BE2C (cell line): ENCODE measurements at regions not wholly inside any gene's neighbourhood (a gene's known extent, or its start where the extent isn't known, plus 50 kb on each side); places are given as distances from the start of the nearest gene placed in this dataset.

Experiments
- DNase-seq: peaks from one replicate; pipeline ENCODE4 v3.0.0-alpha.2; 2020
- H3K27me3 ChIP-seq: fragments of 250-450 bp; sonication (Bioruptor Pico); 2 replicates; pipeline ENCODE4 v1.5.1; 2020; ENCODE audit warnings: mild to moderate bottlenecking
- H3K36me3 ChIP-seq: fragments of 250-450 bp; sonication (Bioruptor Pico); 2 replicates; pipeline ENCODE4 v1.5.1; 2020; ENCODE audit warnings: mild to moderate bottlenecking
- H3K4me1 ChIP-seq: fragments of 250-450 bp; sonication (Bioruptor Pico); 2 replicates; pipeline ENCODE4 v1.5.1; 2020
- H3K4me3 ChIP-seq: 2 replicates; pipeline ENCODE4 v1.5.1; 2011; ENCODE audit warnings: low read depth, low read length
- H3K9me3 ChIP-seq: fragments of 250-450 bp; sonication (Bioruptor Pico); 2 replicates; pipeline ENCODE4 v1.5.1; 2020
- CTCF ChIP-seq: IDR thresholded peaks from 2 replicates; pipeline ENCODE4 v1.5.1; 2012; ENCODE audit warnings: mild to moderate bottlenecking, low read depth, low read length

GRCh38 chr6:132244744-132245143 is 156.5 kb downstream of the MOXD1 start:
- Histone ChIP-seq H3K9me3 (no peaks in the 10 kb centered on the region), H3K36me3 (no peaks in the 10 kb centered on the region), H3K4me3 (no peak overlapping the region), H3K27me3 (no peaks in the 10 kb centered on the region; the same call in 1 of the 2 replicates), H3K4me1 (no peaks in the 10 kb centered on the region)
- no peak for TF ChIP-seq CTCF
- no peak for DNase-seq

DNA sequence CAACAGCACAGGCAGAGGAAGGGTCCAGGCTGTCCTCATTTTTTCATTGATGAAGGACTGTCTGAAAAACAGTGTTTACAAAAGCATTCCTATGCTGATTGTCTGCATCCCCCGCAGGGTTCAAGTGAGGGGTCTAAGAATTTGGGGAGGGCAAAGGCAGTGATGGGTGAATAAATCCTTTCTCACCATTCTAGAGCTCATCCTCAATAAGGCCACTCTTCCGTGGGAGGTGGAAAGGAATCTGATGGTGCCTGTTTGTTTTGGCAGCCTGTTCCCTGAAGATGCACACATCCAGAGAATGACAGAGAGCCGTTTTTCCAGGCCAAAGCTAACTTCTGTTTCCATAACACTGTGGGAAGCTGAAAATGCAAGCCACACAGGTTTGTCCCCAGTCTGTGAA is 164.5 kb downstream of the MOXD1 start:
- no peaks in the 10 kb centered on the region for H3K36me3 ChIP-seq
- H3K9me3 ChIP-seq = no peaks in the 10 kb centered on the region
- TF ChIP-seq CTCF = no peak
- DNase-seq = no peak
- H3K4me1 ChIP-seq = no peaks in the 10 kb centered on the region
- no peak overlapping the region for H3K4me3 ChIP-seq
- peaks cover 6% of the 10 kb centered on the region for H3K27me3 ChIP-seq

DNA sequence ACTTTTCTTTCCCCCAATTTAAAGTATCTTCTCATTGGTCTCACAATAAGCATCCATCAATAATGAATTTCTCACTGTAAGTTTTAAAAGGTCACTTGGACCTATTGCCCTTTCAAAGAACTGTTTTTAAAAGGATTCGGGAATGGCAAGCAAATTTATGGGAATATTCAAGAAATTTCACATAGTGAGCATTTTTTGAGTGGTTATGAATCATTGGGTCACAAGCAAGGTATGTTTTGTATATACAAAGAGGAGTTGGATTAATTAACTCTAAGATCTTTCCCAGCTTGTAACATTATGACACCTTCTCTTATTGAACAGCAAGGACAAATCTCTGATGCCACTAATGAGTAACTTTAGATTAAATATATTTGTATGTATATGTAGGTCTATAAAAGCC is 165.0 kb downstream of the MOXD1 start:
- DNase-seq = no peak
- TF ChIP-seq CTCF = no peak
- Histone ChIP-seq H3K36me3 (no peaks in the 10 kb centered on the region), H3K4me3 (no peak overlapping the region), H3K4me1 (no peaks in the 10 kb centered on the region), H3K9me3 (no peaks in the 10 kb centered on the region), H3K27me3 (peaks cover 6% of the 10 kb centered on the region)

GRCh38 chr6:132235596-132236280 is 165.5 kb downstream of the MOXD1 start:
- TF ChIP-seq CTCF = no peak
- DNase-seq = no peak
- no peaks in the 10 kb centered on the region for H3K4me1 ChIP-seq
- peaks cover 6% of the 10 kb centered on the region for H3K27me3 ChIP-seq
- H3K36me3 ChIP-seq = no peaks in the 10 kb centered on the region
- H3K4me3 ChIP-seq = no peak overlapping the region
- H3K9me3 ChIP-seq = no peaks in the 10 kb centered on the region

- TF ChIP-seq CTCF = no peak
- no peak overlapping the region for H3K4me3 ChIP-seq
- peaks cover 6% of the 10 kb centered on the region for H3K27me3 ChIP-seq
- no peaks in the 10 kb centered on the region for H3K4me1 ChIP-seq
- no peaks in the 10 kb centered on the region for H3K36me3 ChIP-seq
- DNase-seq = no peak
- no peaks in the 10 kb centered on the region for H3K9me3 ChIP-seq
Observed at GRCh38 chr6:132234356-132234755, 166.9 kb downstream of the MOXD1 start.

DNA sequence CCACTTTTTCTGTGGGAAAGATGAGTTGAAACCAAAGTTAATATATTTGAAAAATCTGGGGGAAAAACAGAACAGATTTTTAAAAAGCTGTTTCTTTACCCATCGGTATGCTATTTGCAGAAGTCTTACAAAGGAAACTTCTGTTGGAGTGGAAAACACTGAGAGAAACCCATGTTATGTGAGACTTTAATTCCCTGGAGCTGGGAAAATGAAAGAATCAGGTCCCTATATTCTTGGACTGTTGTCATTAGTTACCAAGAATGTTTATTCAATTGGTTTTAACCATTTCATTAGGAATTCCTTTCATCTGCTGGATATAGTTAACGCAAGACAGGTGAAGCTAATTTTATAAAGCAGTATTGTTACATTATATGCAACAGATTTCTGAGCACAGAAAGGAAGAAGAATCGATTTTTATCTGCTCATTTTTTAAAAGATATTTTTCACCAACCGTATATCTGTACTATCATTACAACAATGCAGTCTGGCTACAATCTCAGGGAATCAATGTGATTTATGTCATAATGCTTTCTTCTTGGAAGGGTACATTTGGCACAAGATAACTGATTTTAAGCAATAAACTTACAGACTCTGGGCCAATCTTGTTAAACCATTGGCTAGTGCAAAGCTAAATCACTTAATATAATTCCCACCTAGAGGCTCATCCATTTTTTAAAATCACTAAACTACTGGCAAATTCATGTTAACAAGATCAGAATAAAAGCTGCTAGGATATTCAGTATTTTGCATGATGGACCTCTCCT is 170.0 kb downstream of the MOXD1 start:
- Histone ChIP-seq H3K9me3 (no peaks in the 10 kb centered on the region; the same call in 1 of the 2 replicates), H3K36me3 (no peaks in the 10 kb centered on the region), H3K27me3 (0 out of 2 replicates have a peak, but pooled peaks cover 3% of the 10 kb centered on the region), H3K4me3 (no peak overlapping the region), H3K4me1 (no peaks in the 10 kb centered on the region)
- no peak for DNase-seq
- no peak for TF ChIP-seq CTCF
